Erythroblast (primary cell): ENCODE measurements at regions not wholly inside any gene's neighbourhood (a gene's known extent, or its start where the extent isn't known, plus 50 kb on each side); places are given as distances from the start of the nearest gene placed in this dataset.

Experiments
- GATA1 ChIP-seq: IDR thresholded peaks from 2 replicates; pipeline ENCODE4 v1.6.1; 2011; ENCODE audit warnings: low read depth, mild to moderate bottlenecking, control low read depth, low read length, moderate library complexity
- POLR2A ChIP-seq: IDR thresholded peaks from 2 replicates; pipeline ENCODE4 v1.6.1; 2011; ENCODE audit warnings: mild to moderate bottlenecking, low read length

DNA sequence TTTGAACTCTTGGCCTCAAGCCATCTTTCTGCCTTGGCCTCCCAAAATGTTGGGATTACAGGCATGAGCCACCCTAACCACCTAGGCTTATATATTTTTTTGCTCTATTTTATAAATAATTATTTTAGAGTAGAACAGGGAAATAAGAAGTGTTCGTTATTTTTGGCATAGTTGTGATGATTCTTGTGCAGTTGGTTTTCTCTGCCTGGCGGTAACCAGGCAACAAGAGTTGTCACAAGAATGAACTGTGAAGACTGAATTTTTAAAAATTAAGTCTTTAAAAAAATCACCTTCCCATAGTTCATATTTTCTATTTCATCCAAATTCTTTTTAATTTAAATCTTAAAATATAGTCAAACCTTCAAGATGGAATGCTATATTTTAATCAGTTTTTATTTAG is 310.2 kb downstream of the ARL6IP6 start:
- TF ChIP-seq POLR2A (no peak), GATA1 (no peak)
